GM12875 (cell line): ENCODE measurements at regions not wholly inside any gene's neighbourhood (a gene's known extent, or its start where the extent isn't known, plus 50 kb on each side); places are given as distances from the start of the nearest gene placed in this dataset.

Experiments
- H3K4me3 ChIP-seq: one replicate; pipeline ENCODE4 v1.5.1; 2011; ENCODE audit warnings: low read depth, low read length, control low read depth
- TF ChIP-seq, protein P1 (sequence below): IDR thresholded peaks from 2 replicates; pipeline ENCODE4 v1.5.1; 2011; ENCODE audit warnings: low read depth, mild to moderate bottlenecking, control low read depth, inconsistent platforms, low read length, moderate library complexity, borderline replicate concordance; ENCODE audit not compliant: insufficient read depth

DNA sequence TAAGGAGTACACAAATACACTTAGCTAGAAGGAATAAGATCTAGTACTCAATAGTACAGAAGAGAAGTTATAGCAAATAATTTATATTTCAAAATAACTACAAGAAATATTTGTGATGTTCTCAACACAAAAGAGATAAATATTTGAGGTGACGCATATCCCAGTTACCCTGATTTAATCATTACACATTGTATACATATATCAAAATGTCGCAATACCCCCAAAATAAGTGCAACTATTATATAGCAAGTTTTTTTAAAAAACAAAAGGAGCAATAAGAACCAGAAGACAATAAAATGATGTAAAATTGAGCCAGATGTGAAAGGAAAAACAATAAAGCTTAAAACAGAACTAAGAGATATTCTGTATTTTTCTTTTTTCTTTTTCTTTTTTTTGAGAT is 59.3 kb upstream of the KIAA1217 start:
- TF ChIP-seq, protein P1, sequence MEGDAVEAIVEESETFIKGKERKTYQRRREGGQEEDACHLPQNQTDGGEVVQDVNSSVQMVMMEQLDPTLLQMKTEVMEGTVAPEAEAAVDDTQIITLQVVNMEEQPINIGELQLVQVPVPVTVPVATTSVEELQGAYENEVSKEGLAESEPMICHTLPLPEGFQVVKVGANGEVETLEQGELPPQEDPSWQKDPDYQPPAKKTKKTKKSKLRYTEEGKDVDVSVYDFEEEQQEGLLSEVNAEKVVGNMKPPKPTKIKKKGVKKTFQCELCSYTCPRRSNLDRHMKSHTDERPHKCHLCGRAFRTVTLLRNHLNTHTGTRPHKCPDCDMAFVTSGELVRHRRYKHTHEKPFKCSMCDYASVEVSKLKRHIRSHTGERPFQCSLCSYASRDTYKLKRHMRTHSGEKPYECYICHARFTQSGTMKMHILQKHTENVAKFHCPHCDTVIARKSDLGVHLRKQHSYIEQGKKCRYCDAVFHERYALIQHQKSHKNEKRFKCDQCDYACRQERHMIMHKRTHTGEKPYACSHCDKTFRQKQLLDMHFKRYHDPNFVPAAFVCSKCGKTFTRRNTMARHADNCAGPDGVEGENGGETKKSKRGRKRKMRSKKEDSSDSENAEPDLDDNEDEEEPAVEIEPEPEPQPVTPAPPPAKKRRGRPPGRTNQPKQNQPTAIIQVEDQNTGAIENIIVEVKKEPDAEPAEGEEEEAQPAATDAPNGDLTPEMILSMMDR = no peak
- H3K4me3 ChIP-seq = no peak overlapping the region

DNA sequence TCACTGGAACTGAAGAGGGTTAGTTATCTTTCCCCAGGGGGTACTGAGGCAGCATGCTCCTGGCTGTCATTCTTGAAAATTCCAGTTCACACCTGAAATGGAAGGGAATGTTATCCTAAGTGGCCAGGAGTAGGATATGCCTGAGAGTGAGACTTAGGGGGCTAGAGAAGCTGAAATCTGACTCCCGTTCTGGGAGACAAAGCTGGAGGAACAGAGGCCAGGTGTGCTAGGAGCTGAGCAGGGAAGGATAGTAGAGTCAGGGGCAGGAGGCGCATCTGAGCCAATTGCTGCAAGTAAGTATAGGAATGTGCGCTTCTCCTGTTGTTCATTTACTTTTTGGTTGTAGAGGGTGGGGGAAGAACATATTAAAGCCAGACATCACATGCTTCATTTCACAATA is 58.1 kb upstream of the KIAA1217 start:
- no peak overlapping the region for H3K4me3 ChIP-seq
- TF ChIP-seq, protein P1 = no peak

DNA sequence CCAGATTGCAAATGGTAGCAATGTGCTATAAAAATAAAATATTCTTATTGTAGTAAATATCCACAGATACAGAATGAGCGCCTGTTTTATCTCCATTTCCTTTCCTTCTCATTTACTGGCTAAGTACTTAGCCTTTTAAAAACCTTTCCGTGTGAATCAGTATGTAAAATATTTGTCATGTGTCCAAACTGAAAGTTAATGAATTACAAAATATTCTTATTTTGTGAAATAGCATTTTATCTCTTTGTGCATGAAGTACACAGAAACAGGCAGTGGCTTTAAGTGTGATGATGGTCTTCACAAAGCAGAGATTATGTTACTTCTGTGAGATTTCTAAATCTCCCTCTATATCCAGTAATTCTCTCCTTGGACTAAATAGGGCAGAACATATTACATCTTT is 56.7 kb upstream of the KIAA1217 start:
- TF ChIP-seq, protein P1 = no peak
- H3K4me3 ChIP-seq = no peak overlapping the region

DNA sequence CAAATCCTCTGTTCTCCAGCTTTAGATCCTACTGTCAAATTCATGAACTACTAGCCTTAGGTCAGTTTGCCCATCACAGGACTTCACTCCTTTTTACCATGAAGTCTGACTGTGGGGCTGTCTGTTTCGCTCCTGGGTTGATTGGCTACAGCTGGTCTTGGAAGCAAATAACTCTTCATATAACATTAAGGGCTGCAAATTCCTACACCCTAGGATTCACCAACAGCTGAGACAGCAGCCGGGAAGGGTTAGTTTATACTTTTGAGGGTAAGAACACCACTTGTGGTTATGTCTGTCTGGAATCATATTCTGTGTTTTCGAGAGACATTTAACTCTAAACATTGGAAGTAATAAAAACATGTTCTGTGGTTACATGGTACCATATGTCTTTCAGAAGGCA is 55.9 kb upstream of the KIAA1217 start:
- H3K4me3 ChIP-seq = no peak overlapping the region
- TF ChIP-seq, protein P1 = no peak

DNA sequence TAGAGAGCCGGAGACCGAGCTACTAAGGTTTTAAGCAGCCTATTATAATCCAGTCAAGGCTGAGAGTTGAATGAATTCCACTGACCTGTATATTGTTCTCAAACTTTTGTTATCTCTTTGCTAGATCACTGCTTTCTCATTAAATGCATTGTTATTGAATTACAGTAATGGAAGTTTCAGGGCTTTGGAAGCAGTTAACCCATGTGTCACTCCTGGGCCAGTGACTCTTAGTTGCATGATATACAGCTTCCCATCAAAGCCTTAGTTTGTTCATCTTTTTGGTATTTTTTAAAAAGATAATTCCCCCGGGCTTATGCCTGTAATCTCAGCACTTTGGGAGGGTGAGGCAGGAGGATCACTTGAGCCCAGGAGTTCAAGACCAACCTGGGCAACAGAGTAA is 55.4 kb upstream of the KIAA1217 start:
- TF ChIP-seq, protein P1 = no peak
- H3K4me3 ChIP-seq = no peak overlapping the region

DNA sequence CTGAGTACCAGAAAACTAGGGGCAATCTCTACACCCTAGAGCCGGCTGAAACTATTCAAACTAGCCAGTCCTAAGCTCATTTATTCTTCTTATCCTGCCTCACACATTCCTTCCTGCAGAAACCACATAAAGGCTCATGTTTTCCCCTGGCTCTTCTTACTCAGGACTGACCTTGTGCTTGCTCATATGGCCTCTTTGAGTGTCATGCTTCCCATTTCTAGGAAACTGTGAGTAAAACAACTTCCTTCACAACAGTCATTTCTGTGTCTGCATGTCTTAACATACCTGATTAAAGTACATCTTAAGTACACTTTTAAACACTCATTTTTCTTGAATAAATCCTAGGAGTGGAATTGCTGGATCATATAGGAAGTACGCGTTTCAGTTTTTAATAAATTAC is 52.3 kb upstream of the KIAA1217 start:
- TF ChIP-seq, protein P1 = no peak
- no peak overlapping the region for H3K4me3 ChIP-seq

DNA sequence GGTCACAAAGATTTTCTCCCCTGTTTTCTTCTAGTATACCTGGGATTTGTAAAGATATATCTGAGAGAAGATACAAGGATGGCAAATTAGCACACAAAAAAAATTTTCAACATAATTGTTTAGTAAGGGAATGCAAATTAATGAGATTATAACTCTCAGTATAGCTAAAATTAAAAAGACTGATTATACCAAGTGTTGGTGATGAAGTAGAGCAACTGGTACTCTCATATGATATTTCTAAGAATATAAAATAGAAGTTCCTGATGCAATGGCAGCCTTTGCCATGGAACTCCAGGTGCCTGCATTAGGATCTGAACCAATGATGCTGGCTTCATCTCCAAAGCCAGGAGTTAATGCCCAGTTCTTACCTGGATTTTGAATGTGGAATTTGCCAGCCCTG is 51.4 kb upstream of the KIAA1217 start:
- H3K4me3 ChIP-seq = no peak overlapping the region
- TF ChIP-seq, protein P1 = no peak
